ENCODE measurements at regions not wholly inside any gene's neighbourhood (a gene's known extent, or its start where the extent isn't known, plus 50 kb on each side); places are given as distances from the start of the nearest gene placed in this dataset.
"Not testable (repeated sequence)": the region's sequence is repeated elsewhere in the genome, so short reads cannot be mapped to it uniquely, and the experiment has no call there.

GRCh38 chr5:52077941-52078815, 694.9 kb downstream of the ISL1 start:
- ChIA-PET CTCF (no interaction called here), POLR2A (no interaction called here)
- H3K27me3 Mint-ChIP-seq (ENCODE audit: low read depth) = peaks cover 4% of the 10 kb centered on the region
- no peak overlapping the region for H3K27ac Mint-ChIP-seq
- peaks cover 10% of the 10 kb centered on the region for H3K9me3 Mint-ChIP-seq
- no peaks in the 10 kb centered on the region for H3K36me3 Mint-ChIP-seq
- H3K4me3 Mint-ChIP-seq = no peak overlapping the region
- DNase-seq (ENCODE audit: low spot score) (peak; percentile 12), ATAC-seq (peak; percentile 91)
- H3K4me1 Mint-ChIP-seq = peaks cover 23% of the 10 kb centered on the region
- no peak for TF ChIP-seq E2F4 (CRISPR knock-in tag; IDR thresholded peaks at IDR 0.05; ENCODE audit: borderline replicate concordance, low read depth)
- TF ChIP-seq ZNF219 (CRISPR knock-in tag; IDR thresholded peaks at IDR 0.05; ENCODE audit: borderline replicate concordance) = no peak
- TF ChIP-seq, protein P1, sequence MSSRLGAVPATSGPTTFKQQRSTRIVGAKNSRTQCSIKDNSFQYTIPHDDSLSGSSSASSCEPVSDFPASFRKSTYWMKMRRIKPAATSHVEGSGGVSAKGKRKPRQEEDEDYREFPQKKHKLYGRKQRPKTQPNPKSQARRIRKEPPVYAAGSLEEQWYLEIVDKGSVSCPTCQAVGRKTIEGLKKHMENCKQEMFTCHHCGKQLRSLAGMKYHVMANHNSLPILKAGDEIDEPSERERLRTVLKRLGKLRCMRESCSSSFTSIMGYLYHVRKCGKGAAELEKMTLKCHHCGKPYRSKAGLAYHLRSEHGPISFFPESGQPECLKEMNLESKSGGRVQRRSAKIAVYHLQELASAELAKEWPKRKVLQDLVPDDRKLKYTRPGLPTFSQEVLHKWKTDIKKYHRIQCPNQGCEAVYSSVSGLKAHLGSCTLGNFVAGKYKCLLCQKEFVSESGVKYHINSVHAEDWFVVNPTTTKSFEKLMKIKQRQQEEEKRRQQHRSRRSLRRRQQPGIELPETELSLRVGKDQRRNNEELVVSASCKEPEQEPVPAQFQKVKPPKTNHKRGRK (CRISPR knock-in tag; IDR thresholded peaks at IDR 0.05; ENCODE audit: borderline replicate concordance) = no peak
- TF ChIP-seq NFE2L1 (CRISPR knock-in tag; IDR thresholded peaks at IDR 0.05) = no peak
- no peak for TF ChIP-seq JAZF1 (CRISPR knock-in tag; IDR thresholded peaks at IDR 0.05)
- TF ChIP-seq, protein P2, sequence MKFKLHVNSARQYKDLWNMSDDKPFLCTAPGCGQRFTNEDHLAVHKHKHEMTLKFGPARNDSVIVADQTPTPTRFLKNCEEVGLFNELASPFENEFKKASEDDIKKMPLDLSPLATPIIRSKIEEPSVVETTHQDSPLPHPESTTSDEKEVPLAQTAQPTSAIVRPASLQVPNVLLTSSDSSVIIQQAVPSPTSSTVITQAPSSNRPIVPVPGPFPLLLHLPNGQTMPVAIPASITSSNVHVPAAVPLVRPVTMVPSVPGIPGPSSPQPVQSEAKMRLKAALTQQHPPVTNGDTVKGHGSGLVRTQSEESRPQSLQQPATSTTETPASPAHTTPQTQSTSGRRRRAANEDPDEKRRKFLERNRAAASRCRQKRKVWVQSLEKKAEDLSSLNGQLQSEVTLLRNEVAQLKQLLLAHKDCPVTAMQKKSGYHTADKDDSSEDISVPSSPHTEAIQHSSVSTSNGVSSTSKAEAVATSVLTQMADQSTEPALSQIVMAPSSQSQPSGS (CRISPR knock-in tag; IDR thresholded peaks at IDR 0.05; ENCODE audit: borderline replicate concordance, low read depth) = no peak
- TF ChIP-seq, protein P3, sequence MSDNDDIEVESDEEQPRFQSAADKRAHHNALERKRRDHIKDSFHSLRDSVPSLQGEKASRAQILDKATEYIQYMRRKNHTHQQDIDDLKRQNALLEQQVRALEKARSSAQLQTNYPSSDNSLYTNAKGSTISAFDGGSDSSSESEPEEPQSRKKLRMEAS (CRISPR knock-in tag; IDR thresholded peaks at IDR 0.05) = no peak
- TF ChIP-seq PRRX2 (CRISPR knock-in tag; IDR thresholded peaks at IDR 0.05) = no peak
- no peak for TF ChIP-seq ELF4 (CRISPR knock-in tag; IDR thresholded peaks at IDR 0.05; ENCODE audit: low read depth)

DNA sequence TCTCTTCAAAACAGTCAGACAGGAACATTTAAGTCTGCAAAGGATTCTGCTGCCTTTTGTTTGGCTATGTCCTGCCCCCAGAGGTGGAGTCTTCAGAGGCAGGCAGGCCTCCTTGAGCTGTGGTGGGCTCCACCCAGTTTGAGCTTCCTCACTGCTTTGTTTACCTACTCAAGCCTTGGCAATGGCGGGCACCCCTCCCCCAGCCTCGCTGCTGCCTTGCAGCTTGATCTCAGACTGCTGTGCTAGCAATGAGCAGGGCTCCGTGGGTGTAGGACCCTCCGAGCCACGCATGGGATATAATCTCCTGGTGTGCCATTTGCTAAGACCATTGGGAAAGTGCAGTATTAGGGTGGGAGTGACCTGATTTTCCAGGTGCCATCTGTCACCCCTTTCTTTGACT, 685.4 kb upstream of the ITGA1 start:
- DNase-seq (ENCODE audit: low spot score); H3K4me1 Mint-ChIP-seq; H3K27me3 Mint-ChIP-seq (ENCODE audit: low read depth); POLR2A ChIA-PET; CTCF ChIA-PET; H3K4me3 Mint-ChIP-seq; H3K27ac Mint-ChIP-seq; ATAC-seq: not testable (repeated sequence)
- H3K9me3 Mint-ChIP-seq = peaks cover 35% of the 10 kb centered on the region
- H3K36me3 Mint-ChIP-seq = peaks cover 22% of the 10 kb centered on the region

DNA sequence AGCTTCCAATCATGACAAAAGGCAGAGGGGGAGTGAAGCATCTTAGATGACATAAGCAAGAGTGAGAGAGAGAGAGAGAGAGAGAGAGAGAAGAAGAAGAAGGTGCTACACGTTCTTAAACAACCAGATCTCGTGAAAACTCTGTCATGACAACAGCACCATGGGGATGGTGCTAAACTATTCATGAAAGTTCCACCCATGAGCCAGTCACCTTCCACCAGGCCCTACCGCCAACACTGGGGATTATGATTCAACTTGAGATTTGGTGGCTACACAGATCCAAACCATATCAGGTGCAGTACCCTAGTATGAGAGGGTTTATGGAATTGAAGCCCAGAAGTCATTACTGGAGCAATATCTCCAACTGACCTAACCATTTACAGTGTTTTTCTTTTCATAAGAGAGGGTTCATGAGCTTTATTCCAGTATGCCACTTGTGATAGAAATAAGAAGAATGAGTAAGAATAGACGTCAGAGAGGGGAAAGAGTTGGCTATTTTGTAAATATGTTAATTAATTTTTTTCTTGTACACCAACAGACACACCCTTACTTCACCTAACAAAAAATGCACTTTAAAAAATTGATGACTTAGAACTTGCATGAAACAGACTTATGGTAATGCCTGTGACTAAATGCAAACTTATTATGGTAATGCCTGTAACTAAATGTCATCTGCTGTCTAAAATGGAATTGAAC, 680.4 kb upstream of the ITGA1 start:
- no peaks in the 10 kb centered on the region for H3K4me1 Mint-ChIP-seq
- H3K9me3 Mint-ChIP-seq = peaks cover 21% of the 10 kb centered on the region
- H3K27ac Mint-ChIP-seq = no peak overlapping the region
- DNase-seq (ENCODE audit: low spot score) = no peak
- H3K36me3 Mint-ChIP-seq = peaks cover 11% of the 10 kb centered on the region
- no peak for ATAC-seq
- POLR2A ChIA-PET = no interaction called here
- no peak overlapping the region for H3K4me3 Mint-ChIP-seq
- CTCF ChIA-PET = no interaction called here
- H3K27me3 Mint-ChIP-seq (ENCODE audit: low read depth) = no peaks in the 10 kb centered on the region; the same call in 1 of the 2 replicates
- TF ChIP-seq KAT7 (CRISPR knock-in tag; IDR thresholded peaks at IDR 0.05; ENCODE audit: borderline replicate concordance) (no peak), OVOL2 (CRISPR knock-in tag; IDR thresholded peaks at IDR 0.05; ENCODE audit: borderline replicate concordance) (no peak)
- TF ChIP-seq, protein P4, sequence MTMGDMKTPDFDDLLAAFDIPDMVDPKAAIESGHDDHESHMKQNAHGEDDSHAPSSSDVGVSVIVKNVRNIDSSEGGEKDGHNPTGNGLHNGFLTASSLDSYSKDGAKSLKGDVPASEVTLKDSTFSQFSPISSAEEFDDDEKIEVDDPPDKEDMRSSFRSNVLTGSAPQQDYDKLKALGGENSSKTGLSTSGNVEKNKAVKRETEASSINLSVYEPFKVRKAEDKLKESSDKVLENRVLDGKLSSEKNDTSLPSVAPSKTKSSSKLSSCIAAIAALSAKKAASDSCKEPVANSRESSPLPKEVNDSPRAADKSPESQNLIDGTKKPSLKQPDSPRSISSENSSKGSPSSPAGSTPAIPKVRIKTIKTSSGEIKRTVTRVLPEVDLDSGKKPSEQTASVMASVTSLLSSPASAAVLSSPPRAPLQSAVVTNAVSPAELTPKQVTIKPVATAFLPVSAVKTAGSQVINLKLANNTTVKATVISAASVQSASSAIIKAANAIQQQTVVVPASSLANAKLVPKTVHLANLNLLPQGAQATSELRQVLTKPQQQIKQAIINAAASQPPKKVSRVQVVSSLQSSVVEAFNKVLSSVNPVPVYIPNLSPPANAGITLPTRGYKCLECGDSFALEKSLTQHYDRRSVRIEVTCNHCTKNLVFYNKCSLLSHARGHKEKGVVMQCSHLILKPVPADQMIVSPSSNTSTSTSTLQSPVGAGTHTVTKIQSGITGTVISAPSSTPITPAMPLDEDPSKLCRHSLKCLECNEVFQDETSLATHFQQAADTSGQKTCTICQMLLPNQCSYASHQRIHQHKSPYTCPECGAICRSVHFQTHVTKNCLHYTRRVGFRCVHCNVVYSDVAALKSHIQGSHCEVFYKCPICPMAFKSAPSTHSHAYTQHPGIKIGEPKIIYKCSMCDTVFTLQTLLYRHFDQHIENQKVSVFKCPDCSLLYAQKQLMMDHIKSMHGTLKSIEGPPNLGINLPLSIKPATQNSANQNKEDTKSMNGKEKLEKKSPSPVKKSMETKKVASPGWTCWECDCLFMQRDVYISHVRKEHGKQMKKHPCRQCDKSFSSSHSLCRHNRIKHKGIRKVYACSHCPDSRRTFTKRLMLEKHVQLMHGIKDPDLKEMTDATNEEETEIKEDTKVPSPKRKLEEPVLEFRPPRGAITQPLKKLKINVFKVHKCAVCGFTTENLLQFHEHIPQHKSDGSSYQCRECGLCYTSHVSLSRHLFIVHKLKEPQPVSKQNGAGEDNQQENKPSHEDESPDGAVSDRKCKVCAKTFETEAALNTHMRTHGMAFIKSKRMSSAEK (CRISPR knock-in tag; IDR thresholded peaks at IDR 0.05; ENCODE audit: borderline replicate concordance) = no peak

Measured in WTC11 (cell line).